Esophagus squamous epithelium (tissue), 5 donors: ENCODE measurements at regions not wholly inside any gene's neighbourhood (a gene's known extent, or its start where the extent isn't known, plus 50 kb on each side); places are given as distances from the start of the nearest gene placed in this dataset.
"Not testable (repeated sequence)": the region's sequence is repeated elsewhere in the genome, so short reads cannot be mapped to it uniquely, and the experiment has no call there.

Experiments
- DNase-seq: peaks from one replicate; lab custom pipeline; 2025; lab: John Stamatoyannopoulos, UW
- H3K27ac ChIP-seq, 4 donors: fragments of 200-600 bp; sonication (generic); one replicate each; pipeline ENCODE4 v1.5.1; 2016 to 2019; ENCODE audit warnings: mild to moderate bottlenecking in 1 of 4
- H3K27me3 ChIP-seq, 4 donors: fragments of 200-600 bp; sonication (generic); 1 replicate in 3 of 4; 2 replicates in 1 of 4; pipeline versions ENCODE4 v1.5.1 to v1.6.0; 2017 to 2021; ENCODE audit warnings: antibody characterized with exemption in 1 of 4
- H3K36me3 ChIP-seq, 3 donors: fragments of 200-600 bp; sonication (generic); one replicate each; pipeline ENCODE4 v1.5.1; 2016 to 2019
- H3K4me1 ChIP-seq, 3 donors: fragments of 200-600 bp; sonication (generic); one replicate each; pipeline ENCODE4 v1.5.1; 2017 to 2019
- H3K4me3 ChIP-seq, 4 donors: fragments of 200-600 bp; sonication (generic); 1 replicate in 3 of 4; 2 replicates in 1 of 4; pipeline ENCODE4 v1.5.1; 2016 to 2019; ENCODE audit warnings: mild to moderate bottlenecking in 2 of 4, moderate library complexity in 1 of 4
- H3K9me3 ChIP-seq, 3 donors: fragments of 200-600 bp; sonication (generic); one replicate each; pipeline ENCODE4 v1.5.1; 2016 to 2019
- POLR2A ChIP-seq, 4 donors: fragments of 450-650 bp; IDR thresholded peaks; one replicate each; pipeline ENCODE4 v1.6.1; 2017; ENCODE audit warnings: antibody characterized with exemption in 4 of 4, mild to moderate bottlenecking in 4 of 4, moderate library complexity in 3 of 4
- WGBS, 2 donors: methylation state at CpG; one replicate each; pipeline ENCODE4 v1.1.5; 2018; 5-methylcytosine and 5-hydroxymethylcytosine counted together
- intact Hi-C: fragments of 100-400 bp; cut with DNase I; formaldehyde crosslinking; loops from one replicate; pipeline ENCODE4 v1.15.0; 2022
- TF ChIP-seq, protein P1 (sequence below), 6 experiments: fragments of 450-650 bp in 4 of 6; fragments of 200-600 bp in 2 of 6; sonication (generic) in 2 of 6; IDR thresholded peaks; one replicate each; pipeline ENCODE4 v1.5.1; 2016 to 2019; ENCODE audit warnings: antibody characterized with exemption in 6 of 6, mild to moderate bottlenecking in 4 of 6, moderate library complexity in 4 of 6
- donor health status: DM: yes; HTN: yes; CAD: no.

DNA sequence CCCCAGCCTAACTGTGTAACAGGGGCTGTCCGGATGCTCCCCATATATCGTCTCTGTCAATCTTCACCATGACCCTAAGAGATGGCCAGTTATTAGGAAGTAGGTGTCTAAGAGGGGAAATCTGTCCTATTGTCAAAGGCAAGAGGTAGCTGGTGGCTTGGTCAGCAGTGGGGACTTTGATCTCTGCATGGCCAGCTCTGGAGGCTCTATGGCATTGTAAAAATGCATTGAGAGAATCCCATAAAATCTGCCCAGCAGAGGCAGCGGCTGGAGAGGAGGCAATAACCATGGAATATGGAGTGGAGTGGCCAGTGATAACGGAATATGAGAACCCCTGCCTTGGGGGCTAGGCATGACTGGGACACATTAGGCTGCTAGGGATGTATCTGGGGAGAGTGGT is 88.8 kb downstream of the MRM1 start:
- Histone ChIP-seq H3K9me3 (no peaks in the 10 kb centered on the region), H3K4me1 (no peaks in the 10 kb centered on the region), H3K27me3 (peaks cover 0 to 51% (median 0%) of the 10 kb centered on the region in 4 donors), H3K4me3 (no peak overlapping the region), H3K27ac (no peak overlapping the region), H3K36me3 (no peaks in the 10 kb centered on the region)
- TF ChIP-seq POLR2A (IDR thresholded peaks at IDR 0.05): no peak
- TF ChIP-seq, protein P1, sequence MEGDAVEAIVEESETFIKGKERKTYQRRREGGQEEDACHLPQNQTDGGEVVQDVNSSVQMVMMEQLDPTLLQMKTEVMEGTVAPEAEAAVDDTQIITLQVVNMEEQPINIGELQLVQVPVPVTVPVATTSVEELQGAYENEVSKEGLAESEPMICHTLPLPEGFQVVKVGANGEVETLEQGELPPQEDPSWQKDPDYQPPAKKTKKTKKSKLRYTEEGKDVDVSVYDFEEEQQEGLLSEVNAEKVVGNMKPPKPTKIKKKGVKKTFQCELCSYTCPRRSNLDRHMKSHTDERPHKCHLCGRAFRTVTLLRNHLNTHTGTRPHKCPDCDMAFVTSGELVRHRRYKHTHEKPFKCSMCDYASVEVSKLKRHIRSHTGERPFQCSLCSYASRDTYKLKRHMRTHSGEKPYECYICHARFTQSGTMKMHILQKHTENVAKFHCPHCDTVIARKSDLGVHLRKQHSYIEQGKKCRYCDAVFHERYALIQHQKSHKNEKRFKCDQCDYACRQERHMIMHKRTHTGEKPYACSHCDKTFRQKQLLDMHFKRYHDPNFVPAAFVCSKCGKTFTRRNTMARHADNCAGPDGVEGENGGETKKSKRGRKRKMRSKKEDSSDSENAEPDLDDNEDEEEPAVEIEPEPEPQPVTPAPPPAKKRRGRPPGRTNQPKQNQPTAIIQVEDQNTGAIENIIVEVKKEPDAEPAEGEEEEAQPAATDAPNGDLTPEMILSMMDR (IDR thresholded peaks at IDR 0.05): no peak
- intact Hi-C loops: no loop called here
- no peak for DNase-seq
- WGBS, 2 donors: 82 to 91% methylated on average over 4 of the region's 4 CpGs

DNA sequence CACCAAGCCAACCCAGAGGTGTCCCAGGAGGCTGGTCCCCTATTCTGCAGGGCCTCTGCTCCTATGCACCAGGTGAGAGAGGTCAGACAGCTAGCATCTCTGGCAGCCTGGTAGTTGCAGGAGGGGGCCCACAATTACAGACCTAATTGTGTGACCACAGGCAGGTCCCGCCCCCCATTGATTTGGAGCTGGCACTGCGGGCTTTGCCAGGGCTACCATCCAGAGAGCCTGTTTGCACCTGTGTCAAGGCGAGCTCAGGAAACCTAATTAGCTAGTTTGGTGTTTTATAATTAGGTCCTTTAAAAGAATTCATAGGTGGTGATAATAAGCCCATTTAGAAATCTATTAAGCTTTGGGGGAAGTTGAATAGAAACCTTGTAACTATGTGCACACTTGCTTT is 90.2 kb downstream of the MRM1 start:
- Histone ChIP-seq H3K36me3 (no peaks in the 10 kb centered on the region), H3K9me3 (no peaks in the 10 kb centered on the region), H3K4me1 (no peaks in the 10 kb centered on the region), H3K27me3 (peaks cover 0 to 59% (median 0%) of the 10 kb centered on the region in 4 donors), H3K4me3 (no peak overlapping the region), H3K27ac (no peak overlapping the region)
- TF ChIP-seq POLR2A (IDR thresholded peaks at IDR 0.05): no peak
- TF ChIP-seq, protein P1 (IDR thresholded peaks at IDR 0.05): no peak
- no peak for DNase-seq
- intact Hi-C loops: no loop called here
- WGBS, 2 donors: 20 to 44% methylated on average over 1 to 2 of the region's 3 CpGs

DNA sequence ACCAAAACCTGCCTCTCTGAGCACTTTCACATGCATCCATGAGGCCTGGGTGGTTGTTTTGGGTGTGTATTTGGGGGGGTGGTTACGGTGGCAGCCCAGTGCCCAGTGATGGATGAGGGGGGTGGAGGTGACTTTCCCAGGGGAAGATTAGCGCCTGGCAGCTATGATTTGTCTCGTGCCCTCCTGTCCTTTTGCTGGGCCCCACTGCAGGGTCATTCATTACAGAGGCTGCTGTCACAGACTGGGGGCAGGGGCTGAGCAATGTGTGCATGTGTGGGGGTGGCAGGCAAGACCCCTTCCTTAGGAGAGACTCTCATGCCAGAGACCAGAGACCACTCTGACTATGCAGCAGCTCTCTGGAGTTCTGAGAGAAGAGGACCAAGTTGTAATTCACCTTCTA is 93.7 kb downstream of the MRM1 start:
- no peaks in the 10 kb centered on the region for H3K36me3 ChIP-seq
- no peak for DNase-seq
- H3K27ac ChIP-seq: no peak overlapping the region
- 0 to 15% methylated on average over 1 to 2 of the region's 3 CpGs for WGBS, 2 donors
- H3K9me3 ChIP-seq: no peaks in the 10 kb centered on the region
- no peaks in the 10 kb centered on the region for H3K4me1 ChIP-seq
- TF ChIP-seq, protein P1 (IDR thresholded peaks at IDR 0.05): no peak
- TF ChIP-seq POLR2A (IDR thresholded peaks at IDR 0.05): no peak
- H3K27me3 ChIP-seq: peaks cover 0 to 62% (median 0%) of the 10 kb centered on the region in 4 donors
- intact Hi-C loops: no loop called here
- no peak overlapping the region for H3K4me3 ChIP-seq

DNA sequence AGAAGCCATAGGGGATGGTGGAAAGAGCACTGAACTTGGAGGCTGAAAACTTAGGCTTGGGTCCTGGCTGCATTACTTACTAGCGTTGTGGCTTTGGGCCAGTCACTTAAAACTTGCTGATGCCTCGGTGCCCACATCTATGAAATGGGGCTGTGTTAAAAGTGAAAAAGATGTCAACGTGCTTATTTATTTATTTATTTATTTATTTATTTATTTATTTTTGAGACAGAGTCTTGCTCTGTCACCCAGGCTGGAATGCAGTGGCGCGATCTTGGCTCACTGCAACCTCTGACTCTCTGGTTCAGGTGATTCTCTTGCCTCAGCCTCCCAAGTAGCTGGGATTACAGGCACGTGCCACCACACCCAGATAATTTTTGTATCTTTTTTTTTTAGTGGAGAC is 94.3 kb downstream of the MRM1 start:
- peaks cover 0 to 66% (median 0%) of the 10 kb centered on the region in 4 donors for H3K27me3 ChIP-seq
- H3K27ac ChIP-seq, H3K4me3 ChIP-seq, H3K9me3 ChIP-seq, H3K4me1 ChIP-seq, intact Hi-C loops, DNase-seq, H3K36me3 ChIP-seq: not testable (repeated sequence)
- WGBS, 2 donors: 75 to 77% methylated on average over 6 of the region's 6 CpGs

DNA sequence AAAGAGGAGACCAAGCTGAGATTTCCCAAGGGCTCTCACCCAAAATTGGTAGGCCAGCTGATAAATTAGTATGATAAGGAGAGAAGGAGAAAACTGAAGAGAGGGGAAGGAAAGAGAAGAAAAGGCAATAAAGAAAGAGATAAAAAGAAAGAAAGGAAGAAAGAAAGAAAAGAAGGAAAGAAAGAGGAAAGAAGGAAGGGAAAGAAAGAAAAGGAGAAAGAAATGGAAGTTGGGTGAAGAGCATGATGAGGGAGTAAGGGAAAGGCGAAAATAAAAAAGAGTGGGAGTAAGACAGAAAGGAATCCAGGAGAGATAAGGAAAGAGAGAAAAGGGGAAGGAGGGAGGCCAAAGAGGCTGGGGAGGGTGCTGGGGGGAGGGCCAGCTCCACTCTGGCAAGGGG is 95.4 kb downstream of the MRM1 start:
- DNase-seq: no peak
- Histone ChIP-seq H3K27me3 (peaks cover 0 to 77% (median 0%) of the 10 kb centered on the region in 4 donors), H3K36me3 (no peaks in the 10 kb centered on the region), H3K9me3 (no peaks in the 10 kb centered on the region), H3K27ac (no peak overlapping the region), H3K4me3 (no peak overlapping the region), H3K4me1 (no peaks in the 10 kb centered on the region)
- no peak for TF ChIP-seq POLR2A (IDR thresholded peaks at IDR 0.05)
- TF ChIP-seq, protein P1 (IDR thresholded peaks at IDR 0.05): no peak
- intact Hi-C loops: no loop called here
- WGBS, 2 donors: 19 to 30% methylated on average over 1 of the region's 1 CpG
